Keratinocyte (primary cell): ENCODE measurements at regions not wholly inside any gene's neighbourhood (a gene's known extent, or its start where the extent isn't known, plus 50 kb on each side); places are given as distances from the start of the nearest gene placed in this dataset.

Source experiments
- CTCF ChIP-seq, 3 experiments: IDR thresholded peaks in 1 of 3; conservative IDR thresholded peaks in 1 of 3; optimal IDR thresholded peaks in 1 of 3; 2 replicates in 2 of 3; 3 replicates in 1 of 3; pipeline versions ENCODE3 to v1.5.1; 2011; ENCODE audit warnings: low read length in 3 of 3, mild to moderate bottlenecking in 3 of 3, moderate library complexity in 2 of 3, control low read depth in 1 of 3, inconsistent platforms in 1 of 3; ENCODE audit not compliant: insufficient read depth in 2 of 3; ENCODE audit errors: extremely low read depth in 1 of 3
- EZH2 ChIP-seq: IDR thresholded peaks from one replicate; pipeline ENCODE4 v1.6.1; 2012; ENCODE audit warnings: inconsistent platforms, mild to moderate bottlenecking, low read length, moderate library complexity

- TF ChIP-seq CTCF (optimal IDR thresholded peaks at IDR 0.05 in 1 of 3, IDR thresholded peaks at IDR 0.05 in 1 of 3, conservative IDR thresholded peaks at IDR 0.05 in 1 of 3; ENCODE audit: extremely low read depth in 1 of 3, insufficient read depth in 2 of 3, low read length in 3 of 3) (no peak), EZH2 (no peak)
These were observed 1151.4 kb upstream of the PABPC4L start for GRCh38 chr4:135353008-135353407.
